ENCODE measurements at regions not wholly inside any gene's neighbourhood (a gene's known extent, or its start where the extent isn't known, plus 50 kb on each side); places are given as distances from the start of the nearest gene placed in this dataset.

GRCh38 chr6:12525276-12525675 lies 191.3 kb upstream of the PHACTR1 start:
- H3K4me3 ChIP-seq (ENCODE audit: control insufficient read depth, low read depth, low read length) = no peak overlapping the region
- no peak for TF ChIP-seq CTCF (IDR thresholded peaks at IDR 0.05; ENCODE audit: control insufficient read depth, insufficient read depth, low read depth, low read length, missing control alignments)
- DNase-seq (ENCODE audit: low read depth) = no peak

- H3K4me3 ChIP-seq (ENCODE audit: control insufficient read depth, low read depth, low read length) = no peak overlapping the region
- TF ChIP-seq CTCF (IDR thresholded peaks at IDR 0.05; ENCODE audit: control insufficient read depth, insufficient read depth, low read depth, low read length, missing control alignments) = no peak
- no peak for DNase-seq (ENCODE audit: low read depth)
Observed at GRCh38 chr6:12527339-12527738, 189.2 kb upstream of the PHACTR1 start.

- H3K4me3 ChIP-seq (ENCODE audit: control insufficient read depth, low read depth, low read length) = no peak overlapping the region
- DNase-seq (ENCODE audit: low read depth) = no peak
- TF ChIP-seq CTCF (IDR thresholded peaks at IDR 0.05; ENCODE audit: control insufficient read depth, insufficient read depth, low read depth, low read length, missing control alignments) = no peak
Observed at GRCh38 chr6:12528136-12528535, 188.4 kb upstream of the PHACTR1 start.

- TF ChIP-seq CTCF (IDR thresholded peaks at IDR 0.05; ENCODE audit: control insufficient read depth, insufficient read depth, low read depth, low read length, missing control alignments) = no peak
- H3K4me3 ChIP-seq (ENCODE audit: control insufficient read depth, low read depth, low read length) = no peak overlapping the region
- no peak for DNase-seq (ENCODE audit: low read depth)
Observed at GRCh38 chr6:12528581-12529363, 187.8 kb upstream of the PHACTR1 start.

- no peak for TF ChIP-seq CTCF (IDR thresholded peaks at IDR 0.05; ENCODE audit: control insufficient read depth, insufficient read depth, low read depth, low read length, missing control alignments)
- DNase-seq (ENCODE audit: low read depth) = no peak
- no peak overlapping the region for H3K4me3 ChIP-seq (ENCODE audit: control insufficient read depth, low read depth, low read length)
Observed at GRCh38 chr6:12529364-12530019, 187.1 kb upstream of the PHACTR1 start.

GRCh38 chr6:12530345-12530744 lies 186.2 kb upstream of the PHACTR1 start:
- TF ChIP-seq CTCF (IDR thresholded peaks at IDR 0.05; ENCODE audit: control insufficient read depth, insufficient read depth, low read depth, low read length, missing control alignments) = no peak
- DNase-seq (ENCODE audit: low read depth) = no peak
- no peak overlapping the region for H3K4me3 ChIP-seq (ENCODE audit: control insufficient read depth, low read depth, low read length)
